ENCODE measurements at regions not wholly inside any gene's neighbourhood (a gene's known extent, or its start where the extent isn't known, plus 50 kb on each side); places are given as distances from the start of the nearest gene placed in this dataset.

GRCh38 chr20:62553136-62553837, 77.5 kb upstream of the GATA5 start:
- TF ChIP-seq ELK1 (IDR thresholded peaks at IDR 0.05; ENCODE audit: borderline replicate concordance, low read depth, low read length): no peak
- TF ChIP-seq FOS (IDR thresholded peaks at IDR 0.05; ENCODE audit: low read depth, low read length): no peak
- no peak for TF ChIP-seq NFE2L2 (IDR thresholded peaks at IDR 0.05; ENCODE audit: low read depth, low read length)
- no peak for TF ChIP-seq MAFK (IDR thresholded peaks at IDR 0.05; ENCODE audit: low read depth, low read length)
- TF ChIP-seq, protein P1, sequence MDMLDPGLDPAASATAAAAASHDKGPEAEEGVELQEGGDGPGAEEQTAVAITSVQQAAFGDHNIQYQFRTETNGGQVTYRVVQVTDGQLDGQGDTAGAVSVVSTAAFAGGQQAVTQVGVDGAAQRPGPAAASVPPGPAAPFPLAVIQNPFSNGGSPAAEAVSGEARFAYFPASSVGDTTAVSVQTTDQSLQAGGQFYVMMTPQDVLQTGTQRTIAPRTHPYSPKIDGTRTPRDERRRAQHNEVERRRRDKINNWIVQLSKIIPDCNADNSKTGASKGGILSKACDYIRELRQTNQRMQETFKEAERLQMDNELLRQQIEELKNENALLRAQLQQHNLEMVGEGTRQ (IDR thresholded peaks at IDR 0.05; ENCODE audit: low read depth, low read length): no peak
- no peak for TF ChIP-seq BHLHE40 (IDR thresholded peaks at IDR 0.05; ENCODE audit: low read depth, low read length)
- TF ChIP-seq RFX5 (IDR thresholded peaks at IDR 0.05; ENCODE audit: low read depth, low read length): no peak
- Histone ChIP-seq H3K4me1 (ENCODE audit: control insufficient read depth, insufficient read depth, low read length) (no peaks in the 10 kb centered on the region), H4K5ac (ENCODE audit: low read depth, low read length) (no peak overlapping the region), H3K4me2 (ENCODE audit: low read depth, low read length) (no peak overlapping the region), H3K9me1 (ENCODE audit: insufficient read depth, low read length) (no peaks in the 10 kb centered on the region), H3K27me3 (ENCODE audit: control insufficient read depth, insufficient read depth, low read length) (peaks cover 90% of the 10 kb centered on the region), H2BK20ac (ENCODE audit: low read depth, low read length) (no peak overlapping the region), H2AK5ac (ENCODE audit: low read depth, low read length) (no peak overlapping the region), H3K79me1 (ENCODE audit: low read depth in 1 of 2, low read length in 2 of 2) (no peaks in the 10 kb centered on the region), H3K9ac (ENCODE audit: low read depth, low read length) (no peak overlapping the region), H3K4ac (ENCODE audit: low read depth, low read length) (no peak overlapping the region), H2AFZ (replicated peaks; ENCODE audit: low read length, poor library complexity) (no peak overlapping the region), H3K14ac (replicated peaks; ENCODE audit: low read depth, low read length) (no peak overlapping the region), H3K18ac (ENCODE audit: low read depth, low read length) (no peak overlapping the region), H4K91ac (ENCODE audit: insufficient read depth, low read depth, low read length) (no peak overlapping the region), H3K23ac (ENCODE audit: low read depth, low read length) (no peak overlapping the region), H2BK120ac (ENCODE audit: low read depth, low read length) (no peak overlapping the region), H3K4me3 (ENCODE audit: insufficient read depth, low read depth, low read length) (no peak overlapping the region), H4K20me1 (ENCODE audit: insufficient read depth, low read length) (no peaks in the 10 kb centered on the region), H3K27ac (ENCODE audit: insufficient read depth, low read length) (no peak overlapping the region), H3K9me3 (ENCODE audit: control insufficient read depth, insufficient read depth, low read length) (no peaks in the 10 kb centered on the region), H3K36me3 (ENCODE audit: control insufficient read depth, insufficient read depth, low read length) (no peaks in the 10 kb centered on the region), H3K56ac (ENCODE audit: extremely low read depth, insufficient read depth, low read length) (no peak overlapping the region), H4K8ac (ENCODE audit: low read depth in 2 of 2, low read length in 2 of 2) (no peak overlapping the region), H2BK15ac (ENCODE audit: low read depth, low read length) (no peak overlapping the region), H2BK5ac (ENCODE audit: low read depth, low read length, poor library complexity, severe bottlenecking) (no peak overlapping the region), H2AK9ac (replicated peaks; ENCODE audit: low read depth, low read length, poor library complexity) (no peak overlapping the region)
- in situ Hi-C loops (cut with MboI; ENCODE audit: low sequenced_read_pairs): no loop called here
- intact Hi-C loops (cut with micrococcal nuclease): no loop called here
- CTCF ChIA-PET: no interaction called here
- ATAC-seq (ENCODE audit: low read depth) (no peak), DNase-seq (no peak)
- no TSS peak for BruUV-seq (replicated peaks)
- dilution Hi-C loops (cut with HindIII; ENCODE audit: low sequenced_read_pairs, unreplicated experiment): no loop called here
- 87% methylated on average over 22 of the region's 33 CpGs; no CpG with 5 or more reads in 1 of the 2 experiments for WGBS, 2 experiments (ENCODE audit: extremely low coverage in 2 of 2, insufficient read length in 1 of 2)
- POLR2A ChIA-PET (ENCODE audit: unreplicated experiment): no interaction called here

Measured in IMR-90 (cell line).